HL-60 (cell line): ENCODE measurements at regions not wholly inside any gene's neighbourhood (a gene's known extent, or its start where the extent isn't known, plus 50 kb on each side); places are given as distances from the start of the nearest gene placed in this dataset.
"Not testable (repeated sequence)": the region's sequence is repeated elsewhere in the genome, so short reads cannot be mapped to it uniquely, and the experiment has no call there.

Source experiments
- DNase-seq, 2 experiments: peaks; one replicate each; pipeline ENCODE4 v3.0.0-alpha.2; 2010 to 2020; ENCODE audit warnings: low read depth in 1 of 2, low spot score in 1 of 2
- H3K27ac ChIP-seq: fragments of 250-450 bp; sonication (Bioruptor Pico); replicated peaks from 2 replicates; pipeline ENCODE4 v1.5.1; 2020; ENCODE audit warnings: mild to moderate bottlenecking, moderate library complexity
- H3K27me3 ChIP-seq: fragments of 250-450 bp; sonication (Bioruptor Pico); 2 replicates; pipeline ENCODE4 v1.5.1; 2021; ENCODE audit warnings: mild to moderate bottlenecking, moderate library complexity; ENCODE audit not compliant: insufficient read depth, poor library complexity, severe bottlenecking
- H3K4me3 ChIP-seq: replicated peaks from 2 replicates; pipeline ENCODE4 v1.5.1; 2011; ENCODE audit warnings: mild to moderate bottlenecking, control low read depth, low read length; ENCODE audit not compliant: insufficient read depth
- CTCF ChIP-seq: IDR thresholded peaks from one replicate; pipeline ENCODE4 v1.5.1; 2011; ENCODE audit warnings: low read length, control low read depth, inconsistent platforms; ENCODE audit not compliant: insufficient read depth
- GABPA ChIP-seq: IDR thresholded peaks from 2 replicates; pipeline ENCODE4 v1.6.1; 2012; ENCODE audit warnings: low read depth
- POLR2AphosphoS5 ChIP-seq: IDR thresholded peaks from 2 replicates; pipeline ENCODE4 v1.6.1; 2012; ENCODE audit warnings: low read depth
- REST ChIP-seq: IDR thresholded peaks from 2 replicates; pipeline ENCODE4 v1.6.1; 2012; ENCODE audit warnings: low read depth; ENCODE audit not compliant: insufficient replicate concordance
- SPI1 ChIP-seq: IDR thresholded peaks from 2 replicates; pipeline ENCODE4 v1.6.1; 2012; ENCODE audit warnings: low read depth, mild to moderate bottlenecking, borderline replicate concordance

GRCh38 chr16:9027070-9027799, 63.5 kb upstream of the USP7 start:
- TF ChIP-seq POLR2AphosphoS5 (no peak), CTCF (no peak), REST (no peak), SPI1 (no peak), GABPA (no peak)
- H3K27ac ChIP-seq = no peak overlapping the region
- DNase-seq = no peak
- no peak overlapping the region for H3K4me3 ChIP-seq
- H3K27me3 ChIP-seq = peaks cover 4% of the 10 kb centered on the region

GRCh38 chr16:9028491-9028890, 63.0 kb upstream of the HAPSTR1 start:
- not testable (repeated sequence) for DNase-seq, H3K27ac ChIP-seq, H3K27me3 ChIP-seq, H3K4me3 ChIP-seq

- TF ChIP-seq REST (no peak), POLR2AphosphoS5 (no peak), CTCF (no peak), SPI1 (no peak), GABPA (no peak)
- Histone ChIP-seq H3K4me3 (no peak overlapping the region), H3K27me3 (peaks cover 4% of the 10 kb centered on the region), H3K27ac (no peak overlapping the region)
- DNase-seq = no peak
Measured at GRCh38 chr16:9031107-9031506, 60.3 kb upstream of the HAPSTR1 start.

- Histone ChIP-seq H3K4me3 (no peak overlapping the region), H3K27me3 (no peaks in the 10 kb centered on the region), H3K27ac (no peak overlapping the region)
- TF ChIP-seq CTCF (peak; percentile 36), REST (no peak)
- peak in 1 of 2 experiments; percentile 9 for DNase-seq
Measured at GRCh38 chr16:9033125-9033830, 58.2 kb upstream of the HAPSTR1 start.
